Mucosa of descending colon (tissue), 3 donors: ENCODE measurements at regions not wholly inside any gene's neighbourhood (a gene's known extent, or its start where the extent isn't known, plus 50 kb on each side); places are given as distances from the start of the nearest gene placed in this dataset.

Experiments used
- ATAC-seq: fragments of 200-7000 bp; cut with Tn5 transposase; one replicate; pipeline ENCODE4 v1.9.1; 2020; ENCODE audit warnings: mild to moderate bottlenecking, moderate library complexity
- DNase-seq, 3 donors: peaks; one replicate each; pipeline ENCODE4 v3.0.0-alpha.2; 2020
- H3K36me3 ChIP-seq: fragments of 200-600 bp; one replicate; pipeline ENCODE4 v1.8.0; 2021; ENCODE audit warnings: low read depth, mild to moderate bottlenecking
- H3K4me1 ChIP-seq: fragments of 200-600 bp; one replicate; pipeline ENCODE4 v1.8.0; 2021; ENCODE audit warnings: low read depth, mild to moderate bottlenecking
- H3K4me3 ChIP-seq: fragments of 200-600 bp; one replicate; pipeline ENCODE4 v1.8.0; 2021; ENCODE audit warnings: mild to moderate bottlenecking
- H3K9me3 ChIP-seq: fragments of 200-600 bp; one replicate; pipeline ENCODE4 v1.8.0; 2021; ENCODE audit warnings: mild to moderate bottlenecking
- intact Hi-C, 2 donors: fragments of 100-400 bp; cut with DNase I in 1 of 2; cut with micrococcal nuclease in 1 of 2; formaldehyde crosslinking; loops; one replicate each; pipeline versions ENCODE4 v1.11.0 to v1.11.1; 2022; cut with DNase I, micrococcal nuclease
- TF ChIP-seq, protein P1 (sequence below): fragments of 200-600 bp; IDR thresholded peaks from one replicate; pipeline ENCODE4 v1.8.0; 2022; ENCODE audit warnings: antibody characterized with exemption, mild to moderate bottlenecking
- donor health status: DM: no; HTN: no; CAD: no; lungs with moderate emphysema.
- donor health status: DM: no; HTN: no; CAD: no.
- donor health status: DM: no; HTN: yes; CAD: no.

DNA sequence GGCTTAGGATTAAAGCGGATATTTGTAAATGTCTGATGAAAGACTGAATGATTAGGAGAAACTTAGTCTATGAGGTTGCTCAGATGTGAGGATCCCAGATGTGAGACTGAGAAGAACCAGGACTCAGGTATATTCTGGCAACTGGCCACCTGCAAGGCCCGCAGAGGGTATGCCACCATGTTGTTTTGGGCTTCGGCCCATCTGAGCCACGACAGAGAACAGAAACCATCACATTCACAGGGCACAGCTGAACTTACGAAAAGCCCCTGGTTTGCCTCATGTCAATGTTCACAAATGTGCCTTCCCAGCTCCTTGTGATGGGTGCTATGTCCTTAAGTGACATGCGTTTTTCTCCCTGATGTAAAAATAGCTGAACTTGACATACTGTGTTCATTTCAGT is 412.5 kb upstream of the RORA start:
- ATAC-seq, result no peak

GRCh38 chr15:61640756-61641155 is 411.7 kb upstream of the RORA start:
- intact Hi-C loops, result no loop called here
- H3K36me3 ChIP-seq, result no peaks in the 10 kb centered on the region
- TF ChIP-seq, protein P1, sequence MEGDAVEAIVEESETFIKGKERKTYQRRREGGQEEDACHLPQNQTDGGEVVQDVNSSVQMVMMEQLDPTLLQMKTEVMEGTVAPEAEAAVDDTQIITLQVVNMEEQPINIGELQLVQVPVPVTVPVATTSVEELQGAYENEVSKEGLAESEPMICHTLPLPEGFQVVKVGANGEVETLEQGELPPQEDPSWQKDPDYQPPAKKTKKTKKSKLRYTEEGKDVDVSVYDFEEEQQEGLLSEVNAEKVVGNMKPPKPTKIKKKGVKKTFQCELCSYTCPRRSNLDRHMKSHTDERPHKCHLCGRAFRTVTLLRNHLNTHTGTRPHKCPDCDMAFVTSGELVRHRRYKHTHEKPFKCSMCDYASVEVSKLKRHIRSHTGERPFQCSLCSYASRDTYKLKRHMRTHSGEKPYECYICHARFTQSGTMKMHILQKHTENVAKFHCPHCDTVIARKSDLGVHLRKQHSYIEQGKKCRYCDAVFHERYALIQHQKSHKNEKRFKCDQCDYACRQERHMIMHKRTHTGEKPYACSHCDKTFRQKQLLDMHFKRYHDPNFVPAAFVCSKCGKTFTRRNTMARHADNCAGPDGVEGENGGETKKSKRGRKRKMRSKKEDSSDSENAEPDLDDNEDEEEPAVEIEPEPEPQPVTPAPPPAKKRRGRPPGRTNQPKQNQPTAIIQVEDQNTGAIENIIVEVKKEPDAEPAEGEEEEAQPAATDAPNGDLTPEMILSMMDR, result no peak

More for the DNA sequence above, 412.5 kb upstream of the RORA start:
- Histone ChIP-seq H3K9me3 (no peaks in the 10 kb centered on the region), H3K4me3 (no peak overlapping the region), H3K36me3 (no peaks in the 10 kb centered on the region), H3K4me1 (no peaks in the 10 kb centered on the region)
- no peak for DNase-seq
- intact Hi-C loops, result no loop called here
- TF ChIP-seq, protein P1, result no peak

DNA sequence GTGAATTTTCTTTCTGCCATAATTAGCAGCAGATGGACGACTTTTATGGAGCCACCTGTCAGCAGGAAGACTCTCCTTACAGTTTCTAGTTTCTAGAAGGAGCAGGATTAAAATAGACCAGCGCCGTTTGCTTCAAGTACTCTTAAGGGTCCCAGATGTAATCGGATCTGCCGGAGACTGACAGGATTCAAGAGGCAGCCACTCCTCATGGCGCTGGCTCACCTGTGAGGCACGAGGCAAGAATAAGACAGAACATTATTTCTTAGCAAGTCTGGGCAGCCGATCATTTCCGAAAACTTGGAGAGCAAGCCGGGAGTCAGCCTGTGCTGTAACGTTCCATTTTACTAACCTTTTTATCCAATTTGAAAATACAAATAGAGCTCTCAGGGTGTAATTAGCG is 410.4 kb upstream of the RORA start:
- H3K4me3 ChIP-seq, result no peak overlapping the region
- no peaks in the 10 kb centered on the region for H3K36me3 ChIP-seq
- DNase-seq (no peak), ATAC-seq (no peak)
- TF ChIP-seq, protein P1, result no peak
- intact Hi-C loops, result no loop called here
- H3K9me3 ChIP-seq, result no peaks in the 10 kb centered on the region
- H3K4me1 ChIP-seq, result no peaks in the 10 kb centered on the region

More at GRCh38 chr15:61640756-61641155, 411.7 kb upstream of the RORA start:
- Histone ChIP-seq H3K4me1 (no peaks in the 10 kb centered on the region), H3K9me3 (no peaks in the 10 kb centered on the region), H3K4me3 (no peak overlapping the region)
- ATAC-seq, result no peak
- no peak for DNase-seq

GRCh38 chr15:61634837-61635236 is 405.7 kb upstream of the RORA start:
- intact Hi-C loops, result no loop called here
- no peak overlapping the region for H3K4me3 ChIP-seq
- no peak for DNase-seq

GRCh38 chr15:61633951-61634350 is 404.8 kb upstream of the RORA start:
- no peak for ATAC-seq
- Histone ChIP-seq H3K36me3 (no peaks in the 10 kb centered on the region), H3K4me3 (no peak overlapping the region), H3K4me1 (no peaks in the 10 kb centered on the region), H3K9me3 (no peaks in the 10 kb centered on the region)
- TF ChIP-seq, protein P1, result no peak
- intact Hi-C loops, result no loop called here
- no peak for DNase-seq

More at GRCh38 chr15:61634837-61635236, 405.7 kb upstream of the RORA start:
- TF ChIP-seq, protein P1, result no peak
- H3K36me3 ChIP-seq, result no peaks in the 10 kb centered on the region
- ATAC-seq, result no peak
- H3K4me1 ChIP-seq, result no peaks in the 10 kb centered on the region
- H3K9me3 ChIP-seq, result no peaks in the 10 kb centered on the region

DNA sequence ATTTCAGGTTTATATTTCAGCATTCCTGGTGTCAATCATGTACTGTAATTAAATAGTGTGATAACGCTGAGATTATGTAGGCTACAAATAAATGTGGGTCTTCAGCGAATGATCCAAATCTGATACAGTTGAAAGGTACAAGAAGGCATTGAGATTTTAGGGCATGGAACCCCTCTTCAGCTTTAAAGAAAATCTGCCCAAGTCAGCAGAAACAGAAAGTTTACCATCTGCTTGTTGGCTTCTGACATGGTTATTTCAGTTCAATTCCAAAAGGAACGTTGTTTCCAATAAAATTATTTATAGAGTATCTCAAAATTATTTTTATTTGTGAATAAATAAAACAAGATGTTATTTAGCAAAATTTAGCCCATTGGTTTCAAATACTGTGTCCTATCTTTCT is 400.2 kb upstream of the RORA start:
- Histone ChIP-seq H3K9me3 (no peaks in the 10 kb centered on the region), H3K4me1 (no peaks in the 10 kb centered on the region), H3K4me3 (no peak overlapping the region), H3K36me3 (no peaks in the 10 kb centered on the region)
- no peak for ATAC-seq
- TF ChIP-seq, protein P1, result no peak
- intact Hi-C loops, result no loop called here
- DNase-seq, result no peak
